H1 (cell line): ENCODE measurements at regions not wholly inside any gene's neighbourhood (a gene's known extent, or its start where the extent isn't known, plus 50 kb on each side); places are given as distances from the start of the nearest gene placed in this dataset.

ENCODE experiments used
- CTCF ChIA-PET: fragments of 300-600 bp; sonication (Branson Sonifier 250); formaldehyde crosslinking; loops from one replicate; lab custom pipeline; 2021; ENCODE audit not compliant: partially characterized antibody; lab: Charles Lee
- POLR2A ChIA-PET: fragments of 300-600 bp; sonication (Branson Sonifier 250); formaldehyde crosslinking; loops from one replicate; lab custom pipeline; 2021; ENCODE audit warnings: inconsistent platforms; ENCODE audit not compliant: partially characterized antibody; lab: Charles Lee
- DNase-seq, 2 experiments: peaks; one replicate each; pipeline versions ENCODE4 v3.0.0 to v3.0.0-alpha.2; 2010 to 2022; ENCODE audit warnings: low spot score in 2 of 2, low read depth in 1 of 2, mixed read lengths in 1 of 2
- FAIRE-seq: peaks from 2 replicates; lab custom pipeline; 2011; peaks lifted over from hg19 to GRCh38; lab: Jason Lieb, UNC
- H2AFZ ChIP-seq: 2 replicates; pipeline ENCODE4 v1.8.1; 2012; ENCODE audit warnings: low read length, inconsistent platforms
- H2AK5ac ChIP-seq: 2 replicates; pipeline ENCODE4 v1.6.1; 2013; ENCODE audit warnings: low read depth, low read length
- H2BK120ac ChIP-seq: replicated peaks from 2 replicates; pipeline ENCODE3; 2013; ENCODE audit warnings: low read depth, low read length, inconsistent platforms
- H2BK12ac ChIP-seq: 2 replicates; pipeline ENCODE4 v1.6.1; 2013; ENCODE audit warnings: low read depth, low read length
- H2BK15ac ChIP-seq: 2 replicates; pipeline ENCODE4 v1.6.1; 2013; ENCODE audit warnings: low read length
- H2BK20ac ChIP-seq: 2 replicates; pipeline ENCODE4 v1.6.1; 2013; ENCODE audit warnings: low read length
- H2BK5ac ChIP-seq: 2 replicates; pipeline ENCODE4 v1.6.1; 2013; ENCODE audit warnings: low read depth, low read length
- H3K14ac ChIP-seq: 2 replicates; pipeline ENCODE4 v1.6.1; 2013; ENCODE audit warnings: inconsistent platforms; ENCODE audit not compliant: insufficient read length
- H3K18ac ChIP-seq: 2 replicates; pipeline ENCODE4 v1.6.1; 2013; ENCODE audit warnings: low read length; ENCODE audit errors: extremely low read depth
- H3K23ac ChIP-seq: 2 replicates; pipeline ENCODE4 v1.6.1; 2013; ENCODE audit warnings: inconsistent platforms; ENCODE audit not compliant: insufficient read length
- H3K23me2 ChIP-seq: 2 replicates; pipeline ENCODE4 v1.6.1; 2013; ENCODE audit warnings: low read depth, low read length
- H3K27ac ChIP-seq: 2 replicates; pipeline ENCODE4 v1.6.1; 2011; ENCODE audit warnings: low read depth, low read length, inconsistent platforms
- H3K27me3 ChIP-seq, 4 experiments: replicated peaks in 1 of 4; 1 replicate in 1 of 4; 2 replicates in 3 of 4; pipeline versions ENCODE4 v1.6.1 to v1.8.1; 2011 to 2013; ENCODE audit warnings: low read length in 3 of 4, mild to moderate bottlenecking in 3 of 4, inconsistent platforms in 2 of 4, mixed read lengths in 2 of 4, moderate library complexity in 1 of 4; ENCODE audit not compliant: control insufficient read depth in 3 of 4, insufficient read depth in 3 of 4; ENCODE audit errors: extremely low read depth in 1 of 4
- H3K36me3 ChIP-seq, 4 experiments: 2 replicates each; pipeline versions ENCODE4 v1.6.1 to v1.8.1; 2011 to 2013; ENCODE audit warnings: mild to moderate bottlenecking in 4 of 4, low read length in 3 of 4, moderate library complexity in 2 of 4, control low read depth in 1 of 4, inconsistent platforms in 1 of 4; ENCODE audit not compliant: insufficient read depth in 4 of 4, control insufficient read depth in 2 of 4
- H3K4ac ChIP-seq: replicated peaks from 2 replicates; pipeline ENCODE3; 2013; ENCODE audit warnings: low read length, low read depth, mixed read lengths, inconsistent platforms; ENCODE audit not compliant: insufficient read length
- H3K4me1 ChIP-seq, 4 experiments: replicated peaks in 1 of 4; 1 replicate in 1 of 4; 2 replicates in 3 of 4; pipeline versions ENCODE4 v1.6.1 to v1.8.1; 2011 to 2013; ENCODE audit warnings: low read length in 3 of 4, inconsistent platforms in 2 of 4, mixed read lengths in 1 of 4; ENCODE audit not compliant: insufficient read depth in 4 of 4, control insufficient read depth in 3 of 4
- H3K4me2 ChIP-seq, 2 experiments: 2 replicates each; pipeline versions ENCODE4 v1.6.1 to v1.8.1; 2011 to 2013; ENCODE audit warnings: low read depth in 2 of 2, low read length in 2 of 2, control low read depth in 1 of 2, inconsistent platforms in 1 of 2, mild to moderate bottlenecking in 1 of 2; ENCODE audit not compliant: insufficient read depth in 1 of 2
- H3K4me3 ChIP-seq, 4 experiments: fragments of 200-600, 300-600 bp in 1 of 4; sonication (generic), shearing (Covaris generic), sonication (Bioruptor Twin) in 1 of 4; 2 replicates each; pipeline versions ENCODE4 v1.5.1 to v1.8.1; 2011 to 2016; ENCODE audit warnings: low read length in 4 of 4, low read depth in 3 of 4, control low read depth in 2 of 4, inconsistent platforms in 2 of 4, mild to moderate bottlenecking in 2 of 4, mixed read lengths in 1 of 4, moderate library complexity in 1 of 4; ENCODE audit not compliant: insufficient read depth in 2 of 4; ENCODE audit errors: extremely low read depth in 1 of 4
- H3K56ac ChIP-seq: replicated peaks from 2 replicates; pipeline ENCODE3; 2013; ENCODE audit warnings: low read depth, mild to moderate bottlenecking, mixed read lengths, low read length, inconsistent platforms; ENCODE audit not compliant: insufficient read length
- H3K79me1 ChIP-seq: 2 replicates; pipeline ENCODE4 v1.6.1; 2013; ENCODE audit warnings: low read depth, low read length, control low read depth
- H3K79me2 ChIP-seq, 2 experiments: 2 replicates each; pipeline versions ENCODE4 v1.6.1 to v1.8.1; 2012 to 2013; ENCODE audit warnings: low read length in 2 of 2, mild to moderate bottlenecking in 2 of 2, inconsistent platforms in 1 of 2; ENCODE audit not compliant: insufficient read depth in 2 of 2, control insufficient read depth in 1 of 2
- H3K9ac ChIP-seq, 4 experiments: replicated peaks in 1 of 4; 1 replicate in 1 of 4; 2 replicates in 3 of 4; pipeline versions ENCODE4 v1.6.1 to v1.8.1; 2011 to 2013; ENCODE audit warnings: low read depth in 3 of 4, low read length in 3 of 4, control low read depth in 2 of 4, mild to moderate bottlenecking in 2 of 4, moderate library complexity in 2 of 4, inconsistent platforms in 1 of 4; ENCODE audit errors: extremely low read depth in 1 of 4
- H3K9me3 ChIP-seq, 2 experiments: 2 replicates each; pipeline versions ENCODE4 v1.6.1 to v1.8.1; 2012 to 2013; ENCODE audit warnings: mild to moderate bottlenecking in 2 of 2, moderate library complexity in 2 of 2, control low read depth in 1 of 2, inconsistent platforms in 1 of 2, low read depth in 1 of 2, low read length in 1 of 2, mixed read lengths in 1 of 2; ENCODE audit not compliant: insufficient read depth in 2 of 2
- H4K20me1 ChIP-seq, 2 experiments: replicated peaks in 1 of 2; 2 replicates each; pipeline versions ENCODE3 to v1.8.1; 2011 to 2013; ENCODE audit warnings: inconsistent platforms in 2 of 2, low read length in 2 of 2, mild to moderate bottlenecking in 1 of 2; ENCODE audit not compliant: insufficient read depth in 2 of 2, control insufficient read depth in 1 of 2
- H4K5ac ChIP-seq: 2 replicates; pipeline ENCODE4 v1.6.1; 2013; ENCODE audit warnings: low read length, low read depth, mixed read lengths, inconsistent platforms; ENCODE audit not compliant: insufficient read length
- H4K8ac ChIP-seq: 2 replicates; pipeline ENCODE4 v1.8.0; 2013; ENCODE audit warnings: mild to moderate bottlenecking, moderate library complexity, low read length, inconsistent platforms; ENCODE audit not compliant: insufficient read depth; ENCODE audit errors: extremely low read depth
- H4K91ac ChIP-seq: replicated peaks from 2 replicates; pipeline ENCODE3; 2013; ENCODE audit warnings: low read length, mixed read lengths, inconsistent platforms; ENCODE audit not compliant: insufficient read length
- BACH1 ChIP-seq: IDR thresholded peaks from 2 replicates; pipeline ENCODE4 v1.6.1; 2012; ENCODE audit warnings: low read length, improper control_type of control experiment
- BCL11A ChIP-seq, 2 experiments: IDR thresholded peaks; one replicate each; pipeline ENCODE4 v1.6.1; 2011; ENCODE audit warnings: low read depth in 2 of 2, low read length in 2 of 2, mild to moderate bottlenecking in 2 of 2
- CREB1 ChIP-seq: IDR thresholded peaks from 2 replicates; pipeline ENCODE4 v1.6.1; 2012; ENCODE audit warnings: inconsistent platforms
- EZH2 ChIP-seq: fragments of 200-600 bp; sonication (generic); IDR thresholded peaks from 2 replicates; pipeline ENCODE4 v1.7.1; 2012; ENCODE audit warnings: low read depth, mild to moderate bottlenecking, moderate library complexity, low read length, inconsistent platforms; ENCODE audit not compliant: severe bottlenecking
- KDM4A ChIP-seq: IDR thresholded peaks from one replicate; pipeline ENCODE4 v1.7.1; 2012; ENCODE audit warnings: low read depth, mild to moderate bottlenecking, moderate library complexity, low read length, inconsistent platforms; ENCODE audit not compliant: severe bottlenecking
- KDM5A ChIP-seq: fragments of 200-600 bp; IDR thresholded peaks from 2 replicates; pipeline ENCODE4 v1.7.1; 2012; ENCODE audit warnings: mild to moderate bottlenecking, low read length, inconsistent platforms, mixed read lengths
- NANOG ChIP-seq: IDR thresholded peaks from 2 replicates; pipeline ENCODE4 v1.6.1; 2011; ENCODE audit warnings: low read length, low read depth, mild to moderate bottlenecking, inconsistent platforms; ENCODE audit not compliant: insufficient read depth, poor library complexity, severe bottlenecking
- RAD21 ChIP-seq, 2 experiments: IDR thresholded peaks in 1 of 2; conservative IDR thresholded peaks in 1 of 2; 2 replicates each; pipeline ENCODE4 v1.6.1; 2011; ENCODE audit warnings: low read depth in 2 of 2, low read length in 2 of 2, improper control_type of control experiment in 1 of 2, inconsistent platforms in 1 of 2, mild to moderate bottlenecking in 1 of 2, moderate library complexity in 1 of 2
- RFX5 ChIP-seq: IDR thresholded peaks from 2 replicates; pipeline ENCODE4 v1.6.1; 2011; ENCODE audit warnings: low read depth, low read length, improper control_type of control experiment, borderline replicate concordance
- TEAD4 ChIP-seq: IDR thresholded peaks from 2 replicates; pipeline ENCODE4 v1.6.1; 2012; ENCODE audit warnings: low read depth, low read length, inconsistent platforms, mixed read lengths
- USF2 ChIP-seq: IDR thresholded peaks from 2 replicates; pipeline ENCODE4 v1.6.1; 2011; ENCODE audit warnings: low read length, improper control_type of control experiment
- YY1 ChIP-seq: IDR thresholded peaks from 2 replicates; pipeline ENCODE4 v1.6.1; 2011; ENCODE audit warnings: low read depth, mild to moderate bottlenecking, low read length
- TF ChIP-seq, protein P1 (sequence below): IDR thresholded peaks from 2 replicates; pipeline ENCODE4 v1.6.1; 2012; ENCODE audit warnings: low read length, inconsistent platforms

DNA sequence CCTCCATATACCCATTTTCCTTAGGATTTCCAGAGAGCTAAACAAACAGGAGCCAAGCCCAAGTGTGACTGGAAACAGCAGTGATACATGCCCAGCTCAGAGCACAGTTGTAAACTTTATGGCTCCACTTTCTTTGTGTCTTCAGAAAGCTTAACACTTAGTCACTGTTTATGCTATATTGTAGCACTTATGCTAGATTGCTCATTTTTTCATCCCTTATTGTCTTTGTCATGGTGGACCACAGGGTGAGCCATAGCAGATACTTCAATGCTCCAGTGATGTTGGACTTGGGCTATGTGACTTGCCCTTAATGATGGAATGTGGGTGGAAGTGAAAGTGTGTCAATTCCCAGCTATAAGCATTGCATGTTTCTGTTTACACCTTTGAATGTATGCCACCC is 401.6 kb downstream of the METTL4 start:
- Histone ChIP-seq H3K23ac (no peak overlapping the region), H2AFZ (no peak overlapping the region), H2AK5ac (no peak overlapping the region), H3K9ac (no peak overlapping the region), H2BK20ac (no peak overlapping the region), H3K36me3 (no peaks in the 10 kb centered on the region; a peak in 1 of 8 replicates), H3K27ac (no peak overlapping the region), H2BK12ac (no peak overlapping the region), H3K79me1 (no peaks in the 10 kb centered on the region), H3K4me3 (no peak overlapping the region), H4K20me1 (no peaks in the 10 kb centered on the region), H4K5ac (no peak overlapping the region), H3K4me1 (peaks cover 0 to 4% (median 1%) of the 10 kb centered on the region in 4 experiments; a peak in 2 of 7 replicates), H3K4ac (no peak overlapping the region), H4K91ac (no peak overlapping the region), H3K79me2 (no peaks in the 10 kb centered on the region), H3K18ac (no peak overlapping the region), H2BK5ac (no peak overlapping the region), H3K9me3 (peaks cover 5 to 7% of the 10 kb centered on the region in 2 experiments; a peak in 2 of 4 replicates), H3K27me3 (no peaks in the 10 kb centered on the region), H3K56ac (no peak overlapping the region), H3K4me2 (no peak overlapping the region), H3K23me2 (no peaks in the 10 kb centered on the region), H2BK120ac (no peak overlapping the region), H3K14ac (no peak overlapping the region), H2BK15ac (no peak overlapping the region), H4K8ac (no peak overlapping the region)
- no peak for DNase-seq
- CTCF ChIA-PET, result interaction anchor here (0.7 to 1.0 kb wide), 2 partner anchors 9 to 388 kb away, joined by 3 read pairs; no protein-coding TSS in a partner anchor
- POLR2A ChIA-PET, result no interaction called here
- no peak for FAIRE-seq
- TF ChIP-seq BCL11A (IDR thresholded peaks at IDR 0.05; ENCODE audit: low read depth in 2 of 2, low read length in 2 of 2) (no peak), YY1 (no peak), NANOG (no peak), RFX5 (no peak), USF2 (no peak), KDM5A (no peak), CREB1 (no peak), KDM4A (no peak), TEAD4 (no peak), EZH2 (no peak), RAD21 (IDR thresholded peaks at IDR 0.05 in 1 of 2, conservative IDR thresholded peaks at IDR 0.05 in 1 of 2; ENCODE audit: low read depth in 2 of 2, low read length in 2 of 2) (no peak), BACH1 (no peak)
- TF ChIP-seq, protein P1, sequence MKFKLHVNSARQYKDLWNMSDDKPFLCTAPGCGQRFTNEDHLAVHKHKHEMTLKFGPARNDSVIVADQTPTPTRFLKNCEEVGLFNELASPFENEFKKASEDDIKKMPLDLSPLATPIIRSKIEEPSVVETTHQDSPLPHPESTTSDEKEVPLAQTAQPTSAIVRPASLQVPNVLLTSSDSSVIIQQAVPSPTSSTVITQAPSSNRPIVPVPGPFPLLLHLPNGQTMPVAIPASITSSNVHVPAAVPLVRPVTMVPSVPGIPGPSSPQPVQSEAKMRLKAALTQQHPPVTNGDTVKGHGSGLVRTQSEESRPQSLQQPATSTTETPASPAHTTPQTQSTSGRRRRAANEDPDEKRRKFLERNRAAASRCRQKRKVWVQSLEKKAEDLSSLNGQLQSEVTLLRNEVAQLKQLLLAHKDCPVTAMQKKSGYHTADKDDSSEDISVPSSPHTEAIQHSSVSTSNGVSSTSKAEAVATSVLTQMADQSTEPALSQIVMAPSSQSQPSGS, result no peak
